ENCODE measurements at regions not wholly inside any gene's neighbourhood (a gene's known extent, or its start where the extent isn't known, plus 50 kb on each side); places are given as distances from the start of the nearest gene placed in this dataset.

GRCh38 chr16:86112178-86112577 lies 213.2 kb downstream of the IRF8 start:
- H3K4ac ChIP-seq (ENCODE audit: low read length): no peak overlapping the region
- no peak overlapping the region for H4K91ac ChIP-seq (ENCODE audit: low read depth, low read length, poor library complexity)
- no CpG with 5 or more reads among the region's 4 CpGs for WGBS, 2 donors (ENCODE audit: extremely low coverage in 2 of 2, insufficient read length in 2 of 2, insufficient replicate concordance in 1 of 2)
- H3K4me3 ChIP-seq (ENCODE audit: low read length in 2 of 2): no peak overlapping the region
- H4K8ac ChIP-seq (ENCODE audit: low read depth, low read length): no peak overlapping the region
- DNase-seq (ENCODE audit: low spot score): no peak
- H2BK120ac ChIP-seq (ENCODE audit: low read depth, low read length): no peak overlapping the region
- H3K23ac ChIP-seq (ENCODE audit: low read depth, low read length, poor library complexity): no peak overlapping the region
- no peak overlapping the region for H2BK5ac ChIP-seq (ENCODE audit: low read length)
- no peaks in the 10 kb centered on the region for H3K79me1 ChIP-seq (ENCODE audit: low read depth, low read length)
- H2BK15ac ChIP-seq (ENCODE audit: low read length): no peak overlapping the region
- H3K4me1 ChIP-seq (ENCODE audit: control insufficient read depth in 2 of 2, insufficient read depth in 1 of 2, low read depth in 1 of 2, low read length in 2 of 2): no peaks in the 10 kb centered on the region
- peaks cover 2 to 3% of the 10 kb centered on the region in 2 donors for H3K9me3 ChIP-seq (replicated peaks in 1 of 2; ENCODE audit: control insufficient read depth in 2 of 2, insufficient read depth in 1 of 2, low read depth in 1 of 2, low read length in 2 of 2)
- H3K14ac ChIP-seq (ENCODE audit: low read length): no peak overlapping the region
- H3K4me2 ChIP-seq (ENCODE audit: insufficient read depth, low read length, poor library complexity, severe bottlenecking): no peak overlapping the region
- no peak overlapping the region for H2BK12ac ChIP-seq (ENCODE audit: low read length)
- no peak overlapping the region for H2AFZ ChIP-seq (ENCODE audit: low read length)
- H2AK5ac ChIP-seq (ENCODE audit: low read depth, low read length): no peak overlapping the region
- no peaks in the 10 kb centered on the region for H3K36me3 ChIP-seq (replicated peaks in 1 of 2; ENCODE audit: control insufficient read depth in 2 of 2, insufficient read depth in 2 of 2, low read length in 2 of 2)
- no peak overlapping the region for H3K27ac ChIP-seq (replicated peaks; ENCODE audit: low read length)
- H3K18ac ChIP-seq (ENCODE audit: low read length): no peak overlapping the region
- H3K27me3 ChIP-seq (ENCODE audit: control insufficient read depth in 3 of 3, insufficient read depth in 3 of 3, low read depth in 1 of 3, low read length in 3 of 3): no peaks in the 10 kb centered on the region
- H3K9ac ChIP-seq (ENCODE audit: low read depth, low read length, poor library complexity): no peak overlapping the region

GRCh38 chr16:86117235-86117634 lies 218.3 kb downstream of the IRF8 start:
- H3K4ac ChIP-seq (ENCODE audit: low read length): no peak overlapping the region
- H2BK120ac ChIP-seq (ENCODE audit: low read depth, low read length): no peak overlapping the region
- no peak overlapping the region for H3K27ac ChIP-seq (replicated peaks; ENCODE audit: low read length)
- no peak overlapping the region for H4K8ac ChIP-seq (ENCODE audit: low read depth, low read length)
- H3K23ac ChIP-seq (ENCODE audit: low read depth, low read length, poor library complexity): no peak overlapping the region
- H3K79me1 ChIP-seq (ENCODE audit: low read depth, low read length): no peaks in the 10 kb centered on the region
- H3K9ac ChIP-seq (ENCODE audit: low read depth, low read length, poor library complexity): no peak overlapping the region
- peaks cover 0 to 7% (median 0%) of the 10 kb centered on the region in 3 experiments for H3K27me3 ChIP-seq (ENCODE audit: control insufficient read depth in 3 of 3, insufficient read depth in 3 of 3, low read depth in 1 of 3, low read length in 3 of 3)
- no peak overlapping the region for H2BK12ac ChIP-seq (ENCODE audit: low read length)
- peaks cover 0 to 5% of the 10 kb centered on the region in 2 donors for H3K4me1 ChIP-seq (ENCODE audit: control insufficient read depth in 2 of 2, insufficient read depth in 1 of 2, low read depth in 1 of 2, low read length in 2 of 2)
- H3K14ac ChIP-seq (ENCODE audit: low read length): no peak overlapping the region
- H3K9me3 ChIP-seq (replicated peaks in 1 of 2; ENCODE audit: control insufficient read depth in 2 of 2, insufficient read depth in 1 of 2, low read depth in 1 of 2, low read length in 2 of 2): peaks cover 0 to 4% of the 10 kb centered on the region in 2 donors
- peak overlapping the region; percentile 44 for H3K18ac ChIP-seq (ENCODE audit: low read length)
- no peak overlapping the region for H2AFZ ChIP-seq (ENCODE audit: low read length)
- WGBS, 2 donors (ENCODE audit: extremely low coverage in 2 of 2, insufficient read length in 2 of 2, insufficient replicate concordance in 1 of 2): no CpG with 5 or more reads among the region's 5 CpGs
- peak overlapping the region; percentile 40 for H2AK5ac ChIP-seq (ENCODE audit: low read depth, low read length)
- H4K91ac ChIP-seq (ENCODE audit: low read depth, low read length, poor library complexity): no peak overlapping the region
- H3K36me3 ChIP-seq (replicated peaks in 1 of 2; ENCODE audit: control insufficient read depth in 2 of 2, insufficient read depth in 2 of 2, low read length in 2 of 2): no peaks in the 10 kb centered on the region
- DNase-seq (ENCODE audit: low spot score): no peak
- H3K4me3 ChIP-seq (ENCODE audit: low read length in 2 of 2): no peak overlapping the region
- H2BK5ac ChIP-seq (ENCODE audit: low read length): no peak overlapping the region
- no peak overlapping the region for H3K4me2 ChIP-seq (ENCODE audit: insufficient read depth, low read length, poor library complexity, severe bottlenecking)
- H2BK15ac ChIP-seq (ENCODE audit: low read length): no peak overlapping the region

GRCh38 chr16:86117756-86118155 lies 218.8 kb downstream of the IRF8 start:
- Histone ChIP-seq H2BK5ac (ENCODE audit: low read length) (no peak overlapping the region), H3K4me1 (ENCODE audit: control insufficient read depth in 2 of 2, insufficient read depth in 1 of 2, low read depth in 1 of 2, low read length in 2 of 2) (peaks cover 0 to 5% of the 10 kb centered on the region in 2 donors), H3K27me3 (ENCODE audit: control insufficient read depth in 3 of 3, insufficient read depth in 3 of 3, low read depth in 1 of 3, low read length in 3 of 3) (peaks cover 0 to 9% (median 0%) of the 10 kb centered on the region in 3 experiments), H3K36me3 (replicated peaks in 1 of 2; ENCODE audit: control insufficient read depth in 2 of 2, insufficient read depth in 2 of 2, low read length in 2 of 2) (no peaks in the 10 kb centered on the region), H3K9ac (ENCODE audit: low read depth, low read length, poor library complexity) (no peak overlapping the region), H2BK120ac (ENCODE audit: low read depth, low read length) (no peak overlapping the region), H4K8ac (ENCODE audit: low read depth, low read length) (no peak overlapping the region), H2AFZ (ENCODE audit: low read length) (no peak overlapping the region), H2AK5ac (ENCODE audit: low read depth, low read length) (no peak overlapping the region), H3K4me3 (ENCODE audit: low read length in 2 of 2) (no peak overlapping the region), H3K18ac (ENCODE audit: low read length) (peak overlapping the region; percentile 1), H3K23ac (ENCODE audit: low read depth, low read length, poor library complexity) (no peak overlapping the region), H3K4ac (ENCODE audit: low read length) (no peak overlapping the region), H4K91ac (ENCODE audit: low read depth, low read length, poor library complexity) (no peak overlapping the region), H2BK12ac (ENCODE audit: low read length) (no peak overlapping the region), H2BK15ac (ENCODE audit: low read length) (no peak overlapping the region), H3K79me1 (ENCODE audit: low read depth, low read length) (no peaks in the 10 kb centered on the region), H3K9me3 (replicated peaks in 1 of 2; ENCODE audit: control insufficient read depth in 2 of 2, insufficient read depth in 1 of 2, low read depth in 1 of 2, low read length in 2 of 2) (peaks cover 0 to 3% of the 10 kb centered on the region in 2 donors), H3K27ac (replicated peaks; ENCODE audit: low read length) (no peak overlapping the region), H3K14ac (ENCODE audit: low read length) (no peak overlapping the region), H3K4me2 (ENCODE audit: insufficient read depth, low read length, poor library complexity, severe bottlenecking) (no peak overlapping the region)
- WGBS, 2 donors (ENCODE audit: extremely low coverage in 2 of 2, insufficient read length in 2 of 2, insufficient replicate concordance in 1 of 2): no CpG with 5 or more reads among the region's 16 CpGs
- no peak for DNase-seq (ENCODE audit: low spot score)

GRCh38 chr16:86118467-86119307 lies 219.7 kb downstream of the IRF8 start:
- no peak overlapping the region for H3K9ac ChIP-seq (ENCODE audit: low read depth, low read length, poor library complexity)

More at GRCh38 chr16:86118467-86119307, 219.7 kb downstream of the IRF8 start:
- no peak overlapping the region for H3K4ac ChIP-seq (ENCODE audit: low read length)
- no peaks in the 10 kb centered on the region for H3K79me1 ChIP-seq (ENCODE audit: low read depth, low read length)
- no peak overlapping the region for H3K4me3 ChIP-seq (ENCODE audit: low read length in 2 of 2)
- H3K4me2 ChIP-seq (ENCODE audit: insufficient read depth, low read length, poor library complexity, severe bottlenecking): no peak overlapping the region
- peaks cover 0 to 12% (median 0%) of the 10 kb centered on the region in 3 experiments for H3K27me3 ChIP-seq (ENCODE audit: control insufficient read depth in 3 of 3, insufficient read depth in 3 of 3, low read depth in 1 of 3, low read length in 3 of 3)
- H2BK15ac ChIP-seq (ENCODE audit: low read length): no peak overlapping the region
- no peaks in the 10 kb centered on the region for H3K36me3 ChIP-seq (replicated peaks in 1 of 2; ENCODE audit: control insufficient read depth in 2 of 2, insufficient read depth in 2 of 2, low read length in 2 of 2)
- no peak overlapping the region for H2AFZ ChIP-seq (ENCODE audit: low read length)
- H3K9me3 ChIP-seq (replicated peaks in 1 of 2; ENCODE audit: control insufficient read depth in 2 of 2, insufficient read depth in 1 of 2, low read depth in 1 of 2, low read length in 2 of 2): peaks cover 0 to 3% of the 10 kb centered on the region in 2 donors
- no peak overlapping the region for H3K14ac ChIP-seq (ENCODE audit: low read length)
- H3K4me1 ChIP-seq (ENCODE audit: control insufficient read depth in 2 of 2, insufficient read depth in 1 of 2, low read depth in 1 of 2, low read length in 2 of 2): peaks cover 0 to 5% of the 10 kb centered on the region in 2 donors
- H2AK5ac ChIP-seq (ENCODE audit: low read depth, low read length): no peak overlapping the region
- no peak overlapping the region for H2BK5ac ChIP-seq (ENCODE audit: low read length)
- no peak overlapping the region for H4K91ac ChIP-seq (ENCODE audit: low read depth, low read length, poor library complexity)
- WGBS, 2 donors (ENCODE audit: extremely low coverage in 2 of 2, insufficient read length in 2 of 2, insufficient replicate concordance in 1 of 2): no CpG with 5 or more reads among the region's 12 CpGs
- no peak overlapping the region for H4K8ac ChIP-seq (ENCODE audit: low read depth, low read length)
- H3K18ac ChIP-seq (ENCODE audit: low read length): no peak overlapping the region
- no peak overlapping the region for H2BK12ac ChIP-seq (ENCODE audit: low read length)
- H3K23ac ChIP-seq (ENCODE audit: low read depth, low read length, poor library complexity): no peak overlapping the region
- no peak overlapping the region for H2BK120ac ChIP-seq (ENCODE audit: low read depth, low read length)
- no peak for DNase-seq (ENCODE audit: low spot score)
- no peak overlapping the region for H3K27ac ChIP-seq (replicated peaks; ENCODE audit: low read length)
